ENCODE measurements at regions not wholly inside any gene's neighbourhood (a gene's known extent, or its start where the extent isn't known, plus 50 kb on each side); places are given as distances from the start of the nearest gene placed in this dataset.

GRCh38 chr7:49243521-49243920 is 319.2 kb downstream of the CDC14C start:
- Histone ChIP-seq H3K27ac (no peak overlapping the region), H3K4me1 (no peaks in the 10 kb centered on the region), H3K27me3 (no peaks in the 10 kb centered on the region), H3K4me3 (no peak overlapping the region), H3K36me3 (no peaks in the 10 kb centered on the region), H3K9me3 (peaks cover 0 to 3% (median 3%) of the 10 kb centered on the region in 3 donors)
- no peak for DNase-seq
- no peak for TF ChIP-seq CTCF (IDR thresholded peaks at IDR 0.05)
- intact Hi-C loops (cut with DNase I; ENCODE audit: low total_unique reads) = no loop called here

- Histone ChIP-seq H3K27me3 (no peaks in the 10 kb centered on the region), H3K9me3 (peaks cover 0 to 1% (median 0%) of the 10 kb centered on the region in 3 donors), H3K4me3 (no peak overlapping the region), H3K36me3 (no peaks in the 10 kb centered on the region), H3K4me1 (no peaks in the 10 kb centered on the region), H3K27ac (no peak overlapping the region)
- TF ChIP-seq CTCF (IDR thresholded peaks at IDR 0.05) = no peak
- intact Hi-C loops (cut with DNase I; ENCODE audit: low total_unique reads) = no loop called here
- no peak for DNase-seq
Observed at GRCh38 chr7:49244543-49244942, 320.2 kb downstream of the CDC14C start.

GRCh38 chr7:49245062-49245461 is 320.7 kb downstream of the CDC14C start:
- Histone ChIP-seq H3K4me3 (no peak overlapping the region), H3K27me3 (no peaks in the 10 kb centered on the region), H3K4me1 (no peaks in the 10 kb centered on the region), H3K36me3 (no peaks in the 10 kb centered on the region), H3K27ac (no peak overlapping the region), H3K9me3 (no peaks in the 10 kb centered on the region)
- intact Hi-C loops (cut with DNase I; ENCODE audit: low total_unique reads) = no loop called here
- DNase-seq = no peak
- no peak for TF ChIP-seq CTCF (IDR thresholded peaks at IDR 0.05)

- H3K27ac ChIP-seq = no peak overlapping the region
- H3K36me3 ChIP-seq = no peaks in the 10 kb centered on the region
- no peak for DNase-seq
- H3K27me3 ChIP-seq = no peaks in the 10 kb centered on the region
- no peaks in the 10 kb centered on the region for H3K4me1 ChIP-seq
- TF ChIP-seq CTCF (IDR thresholded peaks at IDR 0.05) = no peak
- H3K9me3 ChIP-seq = no peaks in the 10 kb centered on the region
- H3K4me3 ChIP-seq = no peak overlapping the region
- intact Hi-C loops (cut with DNase I; ENCODE audit: low total_unique reads) = no loop called here
Observed at GRCh38 chr7:49247759-49248158, 323.4 kb downstream of the CDC14C start.

- no peak for DNase-seq
- Histone ChIP-seq H3K4me1 (no peaks in the 10 kb centered on the region), H3K27ac (no peak overlapping the region), H3K36me3 (no peaks in the 10 kb centered on the region), H3K27me3 (no peaks in the 10 kb centered on the region), H3K9me3 (no peaks in the 10 kb centered on the region), H3K4me3 (no peak overlapping the region)
- intact Hi-C loops (cut with DNase I; ENCODE audit: low total_unique reads) = no loop called here
- no peak for TF ChIP-seq CTCF (IDR thresholded peaks at IDR 0.05)
Observed at GRCh38 chr7:49255054-49255453, 330.7 kb downstream of the CDC14C start.

GRCh38 chr7:49260538-49260937 is 336.2 kb downstream of the CDC14C start:
- intact Hi-C loops (cut with DNase I; ENCODE audit: low total_unique reads) = no loop called here
- no peaks in the 10 kb centered on the region for H3K27me3 ChIP-seq
- TF ChIP-seq CTCF (IDR thresholded peaks at IDR 0.05) = no peak
- no peaks in the 10 kb centered on the region for H3K4me1 ChIP-seq
- H3K4me3 ChIP-seq = no peak overlapping the region
- H3K9me3 ChIP-seq = no peaks in the 10 kb centered on the region
- H3K27ac ChIP-seq = no peak overlapping the region
- DNase-seq = no peak
- H3K36me3 ChIP-seq = no peaks in the 10 kb centered on the region

Data from tibial artery (tissue), 4 donors.